ENCODE measurements at regions not wholly inside any gene's neighbourhood (a gene's known extent, or its start where the extent isn't known, plus 50 kb on each side); places are given as distances from the start of the nearest gene placed in this dataset.

- TF ChIP-seq CTCF (conservative IDR thresholded peaks at IDR 0.05; ENCODE audit: low read depth, low read length) (no peak), EZH2 (IDR thresholded peaks at IDR 0.05; ENCODE audit: low read length, unreplicated experiment) (no peak), EZH2phosphoT487 (IDR thresholded peaks at IDR 0.05; ENCODE audit: borderline replicate concordance, low read length) (no peak)
These were observed 66.8 kb upstream of the PLS3 start for GRCh38 chrX:115494161-115494560.

Measured in PC-3 (cell line).